ENCODE measurements at regions not wholly inside any gene's neighbourhood (a gene's known extent, or its start where the extent isn't known, plus 50 kb on each side); places are given as distances from the start of the nearest gene placed in this dataset.

- peaks cover 0 to 12% (median 0%) of the 10 kb centered on the region in 3 donors for H3K4me1 ChIP-seq
- WGBS, 2 donors, result 71 to 84% methylated on average over 3 of the region's 3 CpGs
- TF ChIP-seq POLR2A (IDR thresholded peaks at IDR 0.05), result no peak
- TF ChIP-seq CTCF (IDR thresholded peaks at IDR 0.05), result no peak
- H3K4me3 ChIP-seq, result no peak overlapping the region
- H3K27me3 ChIP-seq, result no peaks in the 10 kb centered on the region
- no peak for DNase-seq
- intact Hi-C loops (cut with DNase I), result no loop called here
- no peaks in the 10 kb centered on the region for H3K9me3 ChIP-seq
- no peaks in the 10 kb centered on the region for H3K36me3 ChIP-seq
- no peak overlapping the region for H3K27ac ChIP-seq
Measured at GRCh38 chr2:62593825-62594224, 87.8 kb upstream of the TMEM17 start.

GRCh38 chr2:62591491-62591890, 85.5 kb upstream of the TMEM17 start:
- no peak for TF ChIP-seq CTCF (IDR thresholded peaks at IDR 0.05)
- TF ChIP-seq POLR2A (IDR thresholded peaks at IDR 0.05), result no peak
- Histone ChIP-seq H3K4me3 (no peak overlapping the region), H3K36me3 (no peaks in the 10 kb centered on the region), H3K27ac (no peak overlapping the region), H3K27me3 (no peaks in the 10 kb centered on the region), H3K9me3 (no peaks in the 10 kb centered on the region), H3K4me1 (peaks cover 0 to 23% (median 0%) of the 10 kb centered on the region in 3 donors)
- DNase-seq, result no peak
- intact Hi-C loops (cut with DNase I), result no loop called here
- 69 to 73% methylated on average over 1 of the region's 1 CpG for WGBS, 2 donors

- intact Hi-C loops (cut with DNase I), result no loop called here
- no peak for DNase-seq
- Histone ChIP-seq H3K4me1 (peaks cover 0 to 17% (median 0%) of the 10 kb centered on the region in 3 donors), H3K27me3 (no peaks in the 10 kb centered on the region), H3K4me3 (no peak overlapping the region), H3K27ac (no peak overlapping the region), H3K36me3 (no peaks in the 10 kb centered on the region), H3K9me3 (no peaks in the 10 kb centered on the region)
- 73 to 82% methylated on average over 4 of the region's 4 CpGs for WGBS, 2 donors
- TF ChIP-seq POLR2A (IDR thresholded peaks at IDR 0.05), result no peak
- no peak for TF ChIP-seq CTCF (IDR thresholded peaks at IDR 0.05)
Measured at GRCh38 chr2:62589691-62590356, 83.8 kb upstream of the TMEM17 start.

- no peak for DNase-seq
- WGBS, 2 donors, result 73 to 81% methylated on average over 2 to 3 of the region's 3 CpGs
- Histone ChIP-seq H3K27me3 (no peaks in the 10 kb centered on the region), H3K4me1 (peaks cover 0 to 17% (median 0%) of the 10 kb centered on the region in 3 donors), H3K27ac (no peak overlapping the region), H3K4me3 (no peak overlapping the region), H3K36me3 (no peaks in the 10 kb centered on the region), H3K9me3 (no peaks in the 10 kb centered on the region)
- intact Hi-C loops (cut with DNase I), result no loop called here
- no peak for TF ChIP-seq POLR2A (IDR thresholded peaks at IDR 0.05)
- TF ChIP-seq CTCF (IDR thresholded peaks at IDR 0.05), result no peak
Measured at GRCh38 chr2:62587592-62587991, 81.6 kb upstream of the TMEM17 start.

- WGBS, 2 donors, result 52 to 63% methylated on average over 2 of the region's 2 CpGs
Measured at GRCh38 chr2:62586981-62587380, 81.0 kb upstream of the TMEM17 start.

More at GRCh38 chr2:62586981-62587380, 81.0 kb upstream of the TMEM17 start:
- Histone ChIP-seq H3K36me3 (no peaks in the 10 kb centered on the region), H3K4me3 (no peak overlapping the region), H3K9me3 (no peaks in the 10 kb centered on the region), H3K27me3 (no peaks in the 10 kb centered on the region), H3K27ac (no peak overlapping the region), H3K4me1 (peaks cover 0 to 17% (median 0%) of the 10 kb centered on the region in 3 donors)
- TF ChIP-seq POLR2A (IDR thresholded peaks at IDR 0.05), result no peak
- no peak for TF ChIP-seq CTCF (IDR thresholded peaks at IDR 0.05)
- intact Hi-C loops (cut with DNase I), result no loop called here
- no peak for DNase-seq

All from esophagus squamous epithelium (tissue), 5 donors.